HEK293 (cell line): ENCODE measurements at regions not wholly inside any gene's neighbourhood (a gene's known extent, or its start where the extent isn't known, plus 50 kb on each side); places are given as distances from the start of the nearest gene placed in this dataset.

Experiments used
- CTCF ChIA-PET: fragments of 350-600 bp; formaldehyde crosslinking; extraction: SDS; loops from one replicate; lab custom pipeline; 2021; ENCODE audit warnings: antibody characterized with exemption; lab: Yijun Ruan, JAX
- POLR2A ChIA-PET: fragments of 300-600 bp; formaldehyde crosslinking; extraction: SDS; loops from one replicate; lab custom pipeline; 2020; ENCODE audit warnings: antibody characterized with exemption, inconsistent platforms; lab: Yijun Ruan, JAX
- H3K27ac ChIP-seq: fragments of 200-500 bp; sonication (Bioruptor generic); 2 replicates; pipeline ENCODE4 v1.5.1; 2014; ENCODE audit warnings: low read depth, low read length, control low read depth, inconsistent platforms; ENCODE audit errors: extremely low read depth
- H3K36me3 ChIP-seq, 2 experiments: fragments of 200-500 bp in 1 of 2; sonication (Bioruptor generic) in 1 of 2; 1 replicate in 1 of 2; 2 replicates in 1 of 2; pipeline ENCODE4 v1.5.1; 2014 to 2017; ENCODE audit warnings: inconsistent platforms in 2 of 2, low read length in 2 of 2; ENCODE audit not compliant: control insufficient read depth in 2 of 2, insufficient read depth in 1 of 2
- H3K4me1 ChIP-seq: fragments of 200-500 bp; sonication (Bioruptor generic); 2 replicates; pipeline ENCODE4 v1.5.1; 2014; ENCODE audit warnings: mild to moderate bottlenecking, low read length, inconsistent platforms; ENCODE audit not compliant: control insufficient read depth, insufficient read depth
- H3K4me3 ChIP-seq: 2 replicates; pipeline ENCODE4 v1.5.1; 2011; ENCODE audit warnings: low read depth, mild to moderate bottlenecking, control low read depth, low read length, moderate library complexity
- H3K9me3 ChIP-seq: fragments of 200-500 bp; sonication (Bioruptor generic); 2 replicates; pipeline ENCODE4 v1.5.1; 2014; ENCODE audit warnings: low read depth, low read length, inconsistent platforms; ENCODE audit not compliant: control insufficient read depth, insufficient read depth
- BCL11B ChIP-seq: fragments of 450-650 bp; formaldehyde crosslinking; IDR thresholded peaks from 2 replicates; pipeline ENCODE4 v1.5.1; 2016; ENCODE audit warnings: low read depth, missing biosample characterization, missing genetic modification characterization
- ZBTB21 ChIP-seq: fragments of 450-650 bp; formaldehyde crosslinking; IDR thresholded peaks from 2 replicates; pipeline ENCODE4 v1.5.1; 2017; ENCODE audit warnings: missing biosample characterization, missing genetic modification characterization
- ZFP3 ChIP-seq: fragments of 450-650 bp; formaldehyde crosslinking; IDR thresholded peaks from 2 replicates; pipeline ENCODE4 v1.5.1; 2016; ENCODE audit warnings: low read depth, missing biosample characterization, missing genetic modification characterization
- ZNF157 ChIP-seq: fragments of 450-650 bp; formaldehyde crosslinking; IDR thresholded peaks from 2 replicates; pipeline ENCODE4 v1.5.1; 2016; ENCODE audit warnings: missing biosample characterization, missing genetic modification characterization
- ZNF341 ChIP-seq: fragments of 450-650 bp; formaldehyde crosslinking; IDR thresholded peaks from 2 replicates; pipeline ENCODE4; 2016; ENCODE audit warnings: low read depth, missing biosample characterization, missing genetic modification characterization
- ZNF37A ChIP-seq: fragments of 450-650 bp; IDR thresholded peaks from 2 replicates; pipeline ENCODE4 v1.5.1; 2018; ENCODE audit warnings: missing biosample characterization, missing genetic modification characterization
- ZNF394 ChIP-seq: fragments of 450-650 bp; formaldehyde crosslinking; IDR thresholded peaks from 2 replicates; pipeline ENCODE4 v1.5.1; 2016; ENCODE audit warnings: missing biosample characterization, missing genetic modification characterization, mild to moderate bottlenecking, moderate library complexity, borderline replicate concordance
- ZNF404 ChIP-seq: fragments of 450-650 bp; formaldehyde crosslinking; IDR thresholded peaks from 2 replicates; pipeline ENCODE4 v1.5.1; 2017; ENCODE audit warnings: missing biosample characterization, missing genetic modification characterization
- ZNF426 ChIP-seq: fragments of 450-650 bp; formaldehyde crosslinking; IDR thresholded peaks from 2 replicates; pipeline ENCODE4 v1.5.1; 2017; ENCODE audit warnings: missing biosample characterization, missing genetic modification characterization, mild to moderate bottlenecking, inconsistent platforms, moderate library complexity
- ZNF555 ChIP-seq: fragments of 450-650 bp; formaldehyde crosslinking; conservative IDR thresholded peaks from 2 replicates; pipeline ENCODE4 v1.5.1; 2017; ENCODE audit warnings: missing biosample characterization, mild to moderate bottlenecking, missing genetic modification characterization, inconsistent platforms
- TF ChIP-seq, protein P1 (sequence below): fragments of 450-650 bp; formaldehyde crosslinking; IDR thresholded peaks from 2 replicates; pipeline ENCODE4 v1.5.1; 2016; ENCODE audit warnings: missing biosample characterization, missing genetic modification characterization, low read depth
- TF ChIP-seq, protein P2 (sequence below): fragments of 450-650 bp; formaldehyde crosslinking; IDR thresholded peaks from 2 replicates; pipeline ENCODE4 v1.5.1; 2017; ENCODE audit warnings: missing biosample characterization, missing genetic modification characterization
- TF ChIP-seq, protein P3 (sequence below): fragments of 450-650 bp; formaldehyde crosslinking; IDR thresholded peaks from 2 replicates; pipeline ENCODE4 v1.5.1; 2016; ENCODE audit warnings: missing biosample characterization, missing genetic modification characterization
- TF ChIP-seq, protein P4 (sequence below): fragments of 450-650 bp; formaldehyde crosslinking; IDR thresholded peaks from 2 replicates; pipeline ENCODE4 v1.5.1; 2016; ENCODE audit warnings: missing biosample characterization, missing genetic modification characterization
- TF ChIP-seq, protein P5 (sequence below): fragments of 450-650 bp; formaldehyde crosslinking; IDR thresholded peaks from 2 replicates; pipeline ENCODE4 v1.5.1; 2017; ENCODE audit warnings: missing biosample characterization, missing genetic modification characterization

DNA sequence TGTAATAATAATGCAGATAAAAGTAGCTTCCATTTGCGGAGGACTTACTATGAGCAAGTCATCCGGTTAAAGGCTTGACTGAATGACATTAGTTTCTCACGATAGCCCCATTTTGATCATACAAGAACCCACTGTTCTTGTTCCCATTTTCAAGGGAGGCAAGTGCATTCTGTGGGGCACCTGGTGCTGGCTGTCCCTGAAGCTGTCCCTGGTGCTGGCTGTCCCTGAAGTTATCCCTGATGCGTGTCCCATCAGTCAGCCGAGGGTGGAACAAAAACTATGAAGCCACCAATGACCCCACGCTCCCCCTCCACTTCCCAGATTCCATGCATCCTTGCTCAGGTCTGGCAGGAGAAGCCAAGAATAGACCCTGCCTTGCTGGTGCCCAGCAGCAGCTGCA lies 95.3 kb downstream of the EDN3 start:
- H3K4me3 ChIP-seq: no peak overlapping the region
- CTCF ChIA-PET: interaction anchor here (1.6 kb wide), 1 partner anchor 9 kb away, joined by 7 read pairs; no protein-coding TSS in a partner anchor
- H3K9me3 ChIP-seq: no peaks in the 10 kb centered on the region
- POLR2A ChIA-PET: no interaction called here
- no peaks in the 10 kb centered on the region for H3K36me3 ChIP-seq
- TF ChIP-seq ZBTB21 (tag by site-specific recombination) (no peak), ZFP3 (tag by site-specific recombination) (no peak), ZNF404 (tag by site-specific recombination) (no peak), ZNF341 (no peak), ZNF426 (tag by site-specific recombination) (no peak), ZNF555 (tag by site-specific recombination) (no peak)
- no peak overlapping the region for H3K27ac ChIP-seq
- no peaks in the 10 kb centered on the region for H3K4me1 ChIP-seq

DNA sequence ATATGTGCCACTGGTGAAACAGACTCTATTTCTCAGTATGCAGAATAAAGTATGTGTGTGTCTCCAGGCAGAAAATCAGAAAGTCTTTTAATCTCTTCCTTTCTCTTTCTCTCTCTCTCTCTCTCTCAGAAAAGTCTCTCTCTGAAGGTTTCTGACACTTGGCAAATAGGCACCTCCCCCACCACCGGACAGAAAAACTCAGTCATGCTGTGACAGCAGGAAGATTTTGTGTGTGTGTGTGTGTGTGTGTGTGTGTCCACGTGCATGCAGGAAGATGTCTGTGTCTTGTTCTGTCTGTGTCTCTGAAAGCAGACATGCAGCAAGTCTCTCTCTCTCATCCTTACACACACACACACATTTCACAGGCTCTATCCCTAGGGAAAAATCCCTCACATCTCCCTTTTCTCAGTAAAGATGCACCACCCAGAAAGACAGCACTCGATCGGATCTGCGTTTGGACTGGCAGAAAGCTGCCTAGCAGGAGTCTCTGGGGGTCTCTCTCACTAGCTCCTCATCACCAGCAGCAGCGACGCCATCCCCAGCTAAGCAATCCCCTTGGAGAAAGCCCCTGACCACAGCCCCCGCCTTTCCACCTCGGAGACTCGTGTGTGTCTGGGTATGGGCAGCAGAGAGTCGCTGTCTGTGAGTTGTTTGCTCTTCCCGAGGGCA lies 98.3 kb downstream of the EDN3 start:
- TF ChIP-seq, protein P1, sequence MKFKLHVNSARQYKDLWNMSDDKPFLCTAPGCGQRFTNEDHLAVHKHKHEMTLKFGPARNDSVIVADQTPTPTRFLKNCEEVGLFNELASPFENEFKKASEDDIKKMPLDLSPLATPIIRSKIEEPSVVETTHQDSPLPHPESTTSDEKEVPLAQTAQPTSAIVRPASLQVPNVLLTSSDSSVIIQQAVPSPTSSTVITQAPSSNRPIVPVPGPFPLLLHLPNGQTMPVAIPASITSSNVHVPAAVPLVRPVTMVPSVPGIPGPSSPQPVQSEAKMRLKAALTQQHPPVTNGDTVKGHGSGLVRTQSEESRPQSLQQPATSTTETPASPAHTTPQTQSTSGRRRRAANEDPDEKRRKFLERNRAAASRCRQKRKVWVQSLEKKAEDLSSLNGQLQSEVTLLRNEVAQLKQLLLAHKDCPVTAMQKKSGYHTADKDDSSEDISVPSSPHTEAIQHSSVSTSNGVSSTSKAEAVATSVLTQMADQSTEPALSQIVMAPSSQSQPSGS (tag by site-specific recombination): no peak
- TF ChIP-seq ZNF394 (tag by site-specific recombination): no peak
- no peak for TF ChIP-seq BCL11B
- no peak for TF ChIP-seq ZNF157 (tag by site-specific recombination)
- TF ChIP-seq, protein P2, sequence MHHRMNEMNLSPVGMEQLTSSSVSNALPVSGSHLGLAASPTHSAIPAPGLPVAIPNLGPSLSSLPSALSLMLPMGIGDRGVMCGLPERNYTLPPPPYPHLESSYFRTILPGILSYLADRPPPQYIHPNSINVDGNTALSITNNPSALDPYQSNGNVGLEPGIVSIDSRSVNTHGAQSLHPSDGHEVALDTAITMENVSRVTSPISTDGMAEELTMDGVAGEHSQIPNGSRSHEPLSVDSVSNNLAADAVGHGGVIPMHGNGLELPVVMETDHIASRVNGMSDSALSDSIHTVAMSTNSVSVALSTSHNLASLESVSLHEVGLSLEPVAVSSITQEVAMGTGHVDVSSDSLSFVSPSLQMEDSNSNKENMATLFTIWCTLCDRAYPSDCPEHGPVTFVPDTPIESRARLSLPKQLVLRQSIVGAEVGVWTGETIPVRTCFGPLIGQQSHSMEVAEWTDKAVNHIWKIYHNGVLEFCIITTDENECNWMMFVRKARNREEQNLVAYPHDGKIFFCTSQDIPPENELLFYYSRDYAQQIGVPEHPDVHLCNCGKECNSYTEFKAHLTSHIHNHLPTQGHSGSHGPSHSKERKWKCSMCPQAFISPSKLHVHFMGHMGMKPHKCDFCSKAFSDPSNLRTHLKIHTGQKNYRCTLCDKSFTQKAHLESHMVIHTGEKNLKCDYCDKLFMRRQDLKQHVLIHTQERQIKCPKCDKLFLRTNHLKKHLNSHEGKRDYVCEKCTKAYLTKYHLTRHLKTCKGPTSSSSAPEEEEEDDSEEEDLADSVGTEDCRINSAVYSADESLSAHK: no peak
- TF ChIP-seq, protein P3, sequence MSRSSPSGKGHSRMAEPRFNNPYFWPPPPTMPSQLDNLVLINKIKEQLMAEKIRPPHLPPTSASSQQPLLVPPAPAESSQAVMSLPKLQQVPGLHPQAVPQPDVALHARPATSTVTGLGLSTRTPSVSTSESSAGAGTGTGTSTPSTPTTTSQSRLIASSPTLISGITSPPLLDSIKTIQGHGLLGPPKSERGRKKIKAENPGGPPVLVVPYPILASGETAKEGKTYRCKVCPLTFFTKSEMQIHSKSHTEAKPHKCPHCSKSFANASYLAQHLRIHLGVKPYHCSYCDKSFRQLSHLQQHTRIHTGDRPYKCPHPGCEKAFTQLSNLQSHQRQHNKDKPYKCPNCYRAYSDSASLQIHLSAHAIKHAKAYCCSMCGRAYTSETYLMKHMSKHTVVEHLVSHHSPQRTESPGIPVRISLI (tag by site-specific recombination): no peak
- TF ChIP-seq, protein P4, sequence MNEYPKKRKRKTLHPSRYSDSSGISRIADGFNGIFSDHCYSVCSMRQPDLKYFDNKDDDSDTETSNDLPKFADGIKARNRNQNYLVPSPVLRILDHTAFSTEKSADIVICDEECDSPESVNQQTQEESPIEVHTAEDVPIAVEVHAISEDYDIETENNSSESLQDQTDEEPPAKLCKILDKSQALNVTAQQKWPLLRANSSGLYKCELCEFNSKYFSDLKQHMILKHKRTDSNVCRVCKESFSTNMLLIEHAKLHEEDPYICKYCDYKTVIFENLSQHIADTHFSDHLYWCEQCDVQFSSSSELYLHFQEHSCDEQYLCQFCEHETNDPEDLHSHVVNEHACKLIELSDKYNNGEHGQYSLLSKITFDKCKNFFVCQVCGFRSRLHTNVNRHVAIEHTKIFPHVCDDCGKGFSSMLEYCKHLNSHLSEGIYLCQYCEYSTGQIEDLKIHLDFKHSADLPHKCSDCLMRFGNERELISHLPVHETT (tag by site-specific recombination): no peak
- TF ChIP-seq, protein P5, sequence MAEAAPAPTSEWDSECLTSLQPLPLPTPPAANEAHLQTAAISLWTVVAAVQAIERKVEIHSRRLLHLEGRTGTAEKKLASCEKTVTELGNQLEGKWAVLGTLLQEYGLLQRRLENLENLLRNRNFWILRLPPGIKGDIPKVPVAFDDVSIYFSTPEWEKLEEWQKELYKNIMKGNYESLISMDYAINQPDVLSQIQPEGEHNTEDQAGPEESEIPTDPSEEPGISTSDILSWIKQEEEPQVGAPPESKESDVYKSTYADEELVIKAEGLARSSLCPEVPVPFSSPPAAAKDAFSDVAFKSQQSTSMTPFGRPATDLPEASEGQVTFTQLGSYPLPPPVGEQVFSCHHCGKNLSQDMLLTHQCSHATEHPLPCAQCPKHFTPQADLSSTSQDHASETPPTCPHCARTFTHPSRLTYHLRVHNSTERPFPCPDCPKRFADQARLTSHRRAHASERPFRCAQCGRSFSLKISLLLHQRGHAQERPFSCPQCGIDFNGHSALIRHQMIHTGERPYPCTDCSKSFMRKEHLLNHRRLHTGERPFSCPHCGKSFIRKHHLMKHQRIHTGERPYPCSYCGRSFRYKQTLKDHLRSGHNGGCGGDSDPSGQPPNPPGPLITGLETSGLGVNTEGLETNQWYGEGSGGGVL (tag by site-specific recombination): no peak
- TF ChIP-seq ZNF37A (tag by site-specific recombination): no peak
- Histone ChIP-seq H3K4me1 (no peaks in the 10 kb centered on the region; the same call in 1 of the 2 replicates), H3K36me3 (no peaks in the 10 kb centered on the region), H3K4me3 (no peak overlapping the region), H3K9me3 (no peaks in the 10 kb centered on the region), H3K27ac (no peak overlapping the region)
- CTCF ChIA-PET: no interaction called here
- POLR2A ChIA-PET: no interaction called here
